GM12874 (cell line): ENCODE measurements at regions not wholly inside any gene's neighbourhood (a gene's known extent, or its start where the extent isn't known, plus 50 kb on each side); places are given as distances from the start of the nearest gene placed in this dataset.

Experiments used
- CTCF ChIP-seq: IDR thresholded peaks from 2 replicates; pipeline ENCODE4 v1.5.1; 2011; ENCODE audit warnings: low read depth, mild to moderate bottlenecking, control low read depth, low read length, moderate library complexity; ENCODE audit not compliant: insufficient read depth

GRCh38 chr3:104245261-104245660, 1121.4 kb upstream of the ALCAM start:
- TF ChIP-seq CTCF, result no peak

- TF ChIP-seq CTCF, result no peak
These were observed 1120.7 kb upstream of the ALCAM start for GRCh38 chr3:104245981-104246380.

- TF ChIP-seq CTCF, result no peak
These were observed 1109.2 kb upstream of the ALCAM start for GRCh38 chr3:104257486-104257885.

- TF ChIP-seq CTCF, result no peak
These were observed 1103.2 kb upstream of the ALCAM start for GRCh38 chr3:104263477-104263876.

GRCh38 chr3:104269771-104270170, 1096.9 kb upstream of the ALCAM start:
- no peak for TF ChIP-seq CTCF

GRCh38 chr3:104273046-104273649, 1093.6 kb upstream of the ALCAM start:
- peak; percentile 68 for TF ChIP-seq CTCF

- TF ChIP-seq CTCF, result no peak
These were observed 1091.5 kb upstream of the ALCAM start for GRCh38 chr3:104275199-104275598.
